Activated CD4-positive, alpha-beta T cell treated with anti-CD3 and anti-CD28 coated beads for 24 hours (primary cell): ENCODE measurements at regions not wholly inside any gene's neighbourhood (a gene's known extent, or its start where the extent isn't known, plus 50 kb on each side); places are given as distances from the start of the nearest gene placed in this dataset.

Experiments used
- DNase-seq, 2 donors: peaks; one replicate each; pipeline ENCODE4 v3.0.0-alpha.2; 2020; ENCODE audit warnings: low read depth in 2 of 2

DNA sequence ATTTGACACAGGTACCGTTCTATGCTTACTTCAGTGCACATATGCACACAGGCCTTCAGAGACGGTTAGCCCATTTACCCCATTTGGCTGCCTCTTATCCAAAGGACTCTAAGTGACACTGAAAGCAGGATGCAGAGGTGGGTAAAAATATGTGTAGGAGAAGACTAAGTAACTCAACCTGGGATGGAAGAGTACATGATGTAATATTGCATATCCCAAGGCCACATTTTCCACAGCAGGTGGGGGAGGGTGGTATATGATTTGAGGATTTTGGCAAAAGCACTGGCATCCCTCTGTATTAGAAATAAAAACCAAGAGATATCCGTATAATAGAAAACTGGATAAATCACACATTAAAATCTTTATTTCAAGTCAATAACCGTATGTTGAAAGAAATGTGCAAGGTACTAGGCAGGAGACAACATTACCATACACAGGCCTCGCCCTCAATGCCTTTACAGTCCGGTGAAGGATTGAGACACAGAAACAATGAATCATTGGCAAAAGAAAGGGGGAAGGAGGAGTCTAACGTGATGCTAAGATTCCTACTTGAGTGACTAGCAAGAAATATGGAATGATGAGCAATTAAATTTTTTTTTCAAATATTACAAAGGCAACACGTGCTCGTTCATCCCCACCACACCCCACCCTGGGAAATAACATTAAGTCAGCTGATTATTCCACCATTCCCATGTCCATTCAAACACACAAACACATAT, 161.0 kb upstream of the RASGEF1B start:
- no peak for DNase-seq

DNA sequence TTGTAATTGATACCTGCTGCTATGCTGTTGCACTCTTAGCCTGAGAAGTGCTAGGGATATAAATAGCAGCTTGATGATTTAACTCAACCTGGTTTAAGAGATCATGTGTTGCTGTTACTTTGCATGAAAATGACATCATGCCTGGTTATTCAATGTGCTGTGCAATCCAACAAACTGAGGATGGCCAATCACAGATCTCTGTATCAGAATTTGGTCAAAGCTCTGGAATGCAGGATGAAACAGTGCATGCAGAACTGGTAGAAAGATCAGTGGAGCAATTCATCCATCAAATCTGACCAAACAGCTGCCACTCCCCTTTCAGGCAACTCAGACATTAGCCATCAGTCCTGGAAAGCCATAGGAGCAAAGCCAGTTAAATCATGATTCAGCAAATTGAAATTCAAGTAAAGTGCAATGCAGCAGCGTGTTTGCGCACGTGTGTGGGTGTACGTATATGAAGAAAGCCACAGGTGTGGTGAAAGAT, 160.3 kb upstream of the RASGEF1B start:
- no peak for DNase-seq

DNA sequence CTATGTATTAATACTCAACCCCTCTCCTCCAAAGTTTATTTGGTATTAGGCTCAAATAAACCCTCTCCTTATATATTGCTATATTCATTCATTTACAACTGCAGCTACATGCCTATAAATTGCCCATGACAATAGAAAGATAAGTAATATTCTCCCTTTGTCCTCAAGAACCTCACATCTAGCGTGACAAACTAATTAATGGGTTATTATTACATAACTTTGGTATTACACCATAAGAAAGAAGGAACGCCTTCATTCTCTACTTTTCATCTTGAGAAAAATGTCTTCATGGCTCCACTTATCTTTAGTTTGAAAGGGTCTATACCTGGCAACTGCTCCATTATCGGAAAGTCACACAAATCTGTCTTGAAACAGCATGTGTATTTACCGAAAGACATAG, 157.7 kb upstream of the RASGEF1B start:
- DNase-seq = no peak

DNA sequence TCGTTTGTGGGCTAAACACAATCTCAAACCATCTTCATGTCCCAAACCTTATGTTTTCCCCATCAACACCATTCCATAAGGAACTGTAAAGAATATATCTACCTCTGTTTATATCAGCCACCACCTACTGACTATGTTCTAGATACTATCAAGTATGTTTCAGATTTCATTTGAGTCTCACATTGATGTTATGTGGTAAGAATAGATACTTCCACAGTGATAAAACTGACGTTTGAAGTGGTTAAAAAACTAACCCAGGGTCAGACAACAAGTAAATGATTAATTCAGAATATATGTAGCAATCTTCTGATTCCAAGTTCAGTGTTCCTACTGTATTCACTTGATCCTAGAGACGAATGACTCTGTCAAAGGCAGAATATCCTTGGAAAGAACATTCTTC, 156.8 kb upstream of the RASGEF1B start:
- DNase-seq = no peak

DNA sequence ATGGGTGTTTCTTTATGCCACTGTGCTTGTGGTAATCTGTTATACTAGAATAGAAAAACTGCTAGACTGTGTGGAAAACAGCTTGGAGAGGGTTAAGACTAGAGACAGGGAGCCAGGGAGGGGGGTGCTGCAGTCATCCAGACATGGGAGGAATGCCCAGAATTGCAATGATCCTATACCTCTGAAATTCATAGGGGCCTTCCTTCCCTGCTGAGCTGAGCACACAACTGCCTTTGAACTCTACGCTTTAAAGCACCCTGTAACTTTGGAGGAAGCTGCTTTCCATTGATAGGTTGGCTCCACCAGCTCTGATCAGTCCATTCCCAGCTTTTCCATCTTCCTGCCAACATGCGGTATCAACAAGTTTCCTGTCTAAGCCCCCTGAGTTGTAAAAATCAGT, 155.9 kb upstream of the RASGEF1B start:
- DNase-seq = no peak

DNA sequence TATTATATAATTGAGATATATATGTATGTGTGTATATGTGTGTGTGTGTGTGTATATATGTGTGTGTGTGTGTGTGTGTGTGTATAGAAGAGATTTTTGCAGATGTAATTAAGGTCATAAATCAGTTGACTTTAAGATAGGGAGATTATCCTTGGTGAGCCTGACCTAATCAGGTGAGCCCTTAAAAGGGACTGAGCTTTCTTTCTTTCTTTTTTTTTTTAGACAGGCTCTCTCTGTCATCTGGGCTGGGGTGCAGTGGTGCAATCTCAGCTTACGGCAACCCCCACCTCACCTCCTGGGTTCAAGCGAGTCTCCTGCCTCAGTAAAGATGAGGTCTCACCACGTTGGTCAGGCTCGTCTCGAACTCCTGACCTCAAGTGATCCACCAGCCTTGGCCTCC, 155.1 kb upstream of the RASGEF1B start:
- no peak for DNase-seq

DNA sequence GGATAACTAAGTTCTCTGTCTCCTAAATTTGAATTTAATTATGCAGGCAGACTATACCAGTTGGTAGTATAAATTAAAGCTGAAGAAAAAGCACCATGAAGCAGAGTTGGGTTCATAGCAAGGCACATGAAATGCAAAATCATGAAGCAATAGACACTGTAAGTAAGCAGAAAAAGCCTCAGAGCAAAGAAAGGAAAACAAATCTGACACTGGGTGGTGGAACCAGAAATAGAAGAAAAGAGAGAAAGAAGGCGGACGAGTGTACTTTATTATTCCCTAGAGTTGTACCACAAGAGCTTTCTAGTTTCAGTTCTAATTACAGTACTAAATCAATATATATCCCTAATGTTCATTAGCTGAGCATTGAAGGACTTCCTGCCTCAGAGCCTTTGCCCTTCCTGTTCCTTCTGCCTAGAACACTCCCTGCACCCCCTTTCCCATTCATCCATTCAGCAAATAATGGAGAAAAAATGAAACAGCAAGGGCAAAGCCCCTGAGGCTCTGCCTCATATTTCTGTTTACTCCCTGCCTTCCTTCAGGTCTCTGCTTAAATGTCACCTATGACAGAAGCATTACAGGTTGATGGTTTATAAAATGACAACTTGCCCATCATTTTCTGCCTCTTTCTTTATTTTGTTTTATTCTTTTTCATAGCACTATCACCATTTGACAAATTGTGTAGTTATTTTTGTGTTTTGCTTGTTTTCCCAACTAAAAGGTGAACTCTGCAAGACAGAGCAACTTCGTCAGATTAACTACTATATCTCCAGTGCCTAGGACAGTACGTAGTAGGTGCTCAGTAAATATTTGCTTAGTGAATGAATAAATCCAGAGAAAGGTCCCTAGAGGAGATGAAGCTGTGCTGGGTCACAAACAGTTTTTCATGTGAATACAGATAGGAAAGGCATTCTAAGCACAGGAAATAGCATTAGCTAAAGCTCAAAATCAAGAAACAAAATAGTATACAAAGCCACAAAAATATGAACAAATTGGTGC, 154.0 kb upstream of the RASGEF1B start:
- no peak for DNase-seq

DNA sequence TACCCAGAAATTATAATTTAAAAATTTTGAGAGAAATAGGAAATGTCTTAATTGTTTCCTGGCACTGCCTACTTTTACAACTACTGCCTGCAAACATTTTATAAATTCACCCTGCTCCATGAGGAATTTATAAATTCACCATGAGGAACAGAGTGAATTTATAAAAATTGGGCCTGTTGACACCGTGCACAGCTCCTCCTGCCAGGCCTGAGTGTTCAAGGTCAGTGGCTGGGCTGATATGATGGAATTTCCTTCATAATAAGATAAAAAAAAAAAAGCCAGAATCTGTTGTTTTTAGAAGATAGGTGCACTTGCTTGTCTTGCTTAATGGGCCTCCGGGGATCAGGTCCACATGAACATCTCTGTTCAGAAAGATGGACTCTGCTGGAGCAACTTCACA, 151.7 kb upstream of the RASGEF1B start:
- no peak for DNase-seq

DNA sequence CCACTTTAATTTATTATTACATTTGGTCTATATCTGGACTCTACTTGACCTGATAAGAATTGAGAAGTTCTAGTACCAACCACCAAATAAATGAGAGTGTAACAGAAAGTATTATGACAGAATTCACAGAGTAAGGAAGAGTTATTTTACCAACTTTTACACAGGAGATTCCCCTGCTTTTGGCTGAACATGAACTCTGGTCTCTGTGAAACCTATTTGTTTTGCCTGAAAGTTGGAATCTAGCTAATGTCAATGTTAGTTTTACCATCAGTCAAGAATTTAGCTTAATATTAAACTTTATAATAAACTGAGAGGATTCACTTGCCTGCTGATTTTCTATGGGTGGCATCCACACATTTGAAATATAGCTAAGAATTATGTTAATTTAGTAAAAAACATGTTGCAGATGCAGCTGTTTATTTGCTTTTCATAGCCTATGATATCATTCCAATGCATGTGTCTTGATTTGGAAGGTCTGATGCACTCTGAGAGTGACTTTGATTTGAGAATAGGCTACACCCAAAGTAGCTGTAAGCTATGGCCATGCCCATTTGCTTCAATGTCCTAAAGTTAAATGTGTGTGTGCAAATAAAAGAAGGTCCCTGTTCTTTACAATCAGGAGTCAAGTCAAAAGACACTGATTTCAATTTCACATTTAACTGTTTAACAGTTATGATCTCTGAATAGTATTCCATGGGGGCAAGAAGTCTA, 150.9 kb upstream of the RASGEF1B start:
- DNase-seq = no peak

DNA sequence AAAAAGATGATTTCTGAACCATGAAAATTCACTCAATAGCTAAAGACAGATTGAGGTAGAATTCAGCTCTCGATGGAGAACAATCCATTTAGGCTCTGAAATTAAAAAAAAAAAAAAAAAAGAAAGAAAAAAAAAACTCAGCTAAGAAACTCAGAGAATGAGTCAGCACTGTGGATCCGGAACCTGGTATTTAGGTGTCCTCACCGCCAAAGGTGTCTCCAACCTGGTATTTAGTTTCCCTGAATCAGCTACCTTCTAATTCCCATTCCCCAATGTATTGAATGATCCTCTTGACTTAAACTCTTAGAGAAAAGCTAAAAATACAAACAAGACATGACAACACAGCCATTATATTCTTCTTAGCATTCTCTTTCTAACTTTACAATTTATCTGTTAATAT, 150.3 kb upstream of the RASGEF1B start:
- no peak for DNase-seq

DNA sequence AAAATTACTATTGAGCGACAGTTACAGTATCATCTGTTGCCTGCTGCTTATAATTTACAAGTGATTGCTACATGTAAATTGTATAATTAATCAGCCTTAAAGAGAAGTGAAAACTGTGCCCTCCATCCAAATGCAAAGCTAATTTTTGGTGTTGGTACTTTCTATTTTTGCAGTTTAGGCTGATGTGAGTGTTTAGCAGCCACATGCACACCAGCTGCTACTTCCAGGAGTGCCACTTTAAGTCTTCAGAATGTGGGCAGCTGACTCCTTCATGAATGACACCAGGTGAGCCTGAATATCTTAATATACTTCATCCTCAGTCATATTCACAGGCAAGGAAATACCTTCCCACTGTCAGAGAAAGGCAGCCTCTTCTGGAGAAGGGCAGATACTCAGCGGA, 149.8 kb upstream of the RASGEF1B start:
- DNase-seq = no peak

DNA sequence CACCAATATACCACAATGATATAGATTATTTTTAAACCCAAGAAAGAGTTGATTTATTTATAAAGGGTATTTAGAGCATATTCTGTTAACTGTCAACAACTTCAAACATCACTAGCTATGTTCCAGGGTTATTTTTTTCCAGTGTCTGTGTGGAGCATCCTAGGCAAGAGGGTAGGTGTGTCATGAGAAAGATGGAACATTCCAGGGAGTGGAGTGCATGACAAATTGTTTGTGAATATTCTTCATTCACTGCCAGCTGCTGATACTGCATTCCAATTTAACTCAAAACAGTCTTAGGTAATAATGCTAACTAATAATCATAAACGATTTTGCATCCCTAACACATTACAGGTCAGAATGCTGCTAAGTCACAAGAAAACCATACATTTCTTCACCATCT, 148.7 kb upstream of the RASGEF1B start:
- DNase-seq = no peak

DNA sequence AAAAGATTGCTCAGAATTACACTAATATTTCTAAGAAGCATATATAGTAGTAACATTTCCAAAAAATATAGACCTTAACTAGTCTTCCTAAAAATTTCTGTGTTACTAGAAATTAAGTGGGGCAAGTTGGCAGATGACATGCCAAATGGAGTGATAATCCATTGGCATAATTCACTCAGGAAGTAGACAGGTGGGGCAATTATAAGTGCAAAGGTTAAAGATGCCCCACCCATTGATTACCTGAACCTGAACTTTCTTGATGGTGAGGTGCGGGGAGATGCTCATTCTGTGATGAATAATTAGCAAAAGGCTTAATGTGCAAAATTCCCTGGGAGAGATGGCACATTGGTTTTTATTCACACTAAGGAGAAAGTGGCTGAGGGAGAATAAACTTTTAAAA, 145.8 kb upstream of the RASGEF1B start:
- DNase-seq = no peak

DNA sequence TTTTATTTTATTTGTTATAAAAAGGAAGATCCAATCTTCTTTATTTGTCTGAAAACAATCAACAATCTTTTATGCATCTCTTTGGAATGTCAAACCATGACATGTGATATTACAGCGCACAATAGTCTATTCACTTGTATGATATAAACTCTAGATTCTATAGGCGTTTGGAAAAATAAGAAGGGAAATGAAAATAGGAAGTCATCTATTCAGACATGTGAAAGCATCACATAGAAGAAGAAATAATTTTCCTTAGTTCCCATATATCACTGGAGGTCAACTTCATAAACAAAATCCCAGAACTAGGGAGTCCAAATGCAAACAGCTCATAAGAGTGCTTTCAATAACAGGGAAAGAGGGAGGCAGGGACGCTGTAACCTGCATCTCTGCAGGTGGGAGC, 139.5 kb upstream of the RASGEF1B start:
- no peak for DNase-seq

DNA sequence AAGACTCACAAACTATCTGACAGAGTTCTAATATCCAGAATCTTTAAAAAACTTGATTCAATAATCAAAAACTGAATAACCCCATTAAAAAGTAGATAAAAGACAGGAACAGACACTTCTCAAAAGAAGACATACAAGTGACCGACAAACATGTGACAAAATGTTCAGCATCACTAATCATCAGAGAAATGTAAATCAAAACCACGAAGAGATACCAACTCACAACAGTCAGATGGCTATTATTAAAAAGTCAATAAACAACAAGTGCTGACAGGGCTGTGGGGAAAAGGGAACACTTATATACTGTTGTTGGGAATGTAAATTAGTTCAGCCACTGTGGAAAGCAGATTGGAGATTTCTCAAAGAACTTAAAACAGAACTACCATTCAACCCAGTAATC, 138.1 kb upstream of the RASGEF1B start:
- no peak for DNase-seq

DNA sequence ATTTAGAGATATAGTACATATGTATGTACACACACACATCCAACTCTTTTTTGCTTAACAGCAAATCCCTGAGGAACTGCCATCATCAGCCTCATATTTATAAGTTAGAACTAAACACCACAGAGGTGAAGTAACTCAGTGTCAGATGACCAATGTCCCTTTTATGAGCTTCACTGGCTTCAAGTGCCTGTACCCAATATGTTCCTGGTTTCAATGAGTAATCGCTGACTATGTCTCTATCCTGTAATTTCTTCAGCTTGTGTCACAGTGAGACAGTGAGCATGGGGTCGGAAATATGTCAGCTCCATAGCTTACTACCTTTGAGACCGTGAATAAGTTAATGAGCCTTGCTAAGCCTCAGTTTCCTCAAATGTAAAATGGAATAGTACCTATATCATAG, 136.2 kb upstream of the RASGEF1B start:
- DNase-seq = no peak

DNA sequence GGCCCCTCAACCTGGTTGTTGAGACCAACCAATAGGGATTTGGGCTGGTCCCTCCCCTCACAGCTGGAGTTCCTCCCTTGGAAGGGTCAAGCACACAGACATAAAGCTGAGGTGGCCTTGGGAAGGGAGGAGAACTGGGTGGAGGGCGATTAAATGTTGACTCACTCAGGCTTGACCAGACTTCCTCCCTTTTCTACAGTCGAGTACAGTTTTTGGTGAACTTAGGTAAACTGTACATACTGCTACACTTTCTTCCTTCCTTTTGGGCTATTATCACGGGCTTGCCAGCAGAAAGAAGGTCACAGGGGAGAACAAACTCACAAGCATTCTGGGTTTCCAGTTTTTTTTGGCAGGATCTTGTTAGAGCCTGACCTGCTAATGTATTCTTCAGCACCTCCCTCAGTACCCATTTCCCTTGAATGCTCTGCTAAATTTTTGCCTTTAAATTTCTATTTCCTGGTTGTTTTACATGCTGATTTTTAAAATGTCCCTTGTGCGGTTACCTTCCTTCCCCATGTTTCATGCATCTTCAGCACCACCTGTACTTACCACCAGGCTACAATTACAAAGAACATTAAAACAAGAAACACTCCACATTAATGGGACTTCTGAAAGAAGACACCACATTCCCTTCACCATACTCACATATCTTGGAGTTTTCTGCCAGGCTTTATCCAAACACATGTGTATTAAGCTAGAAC, 135.2 kb upstream of the RASGEF1B start:
- no peak for DNase-seq

DNA sequence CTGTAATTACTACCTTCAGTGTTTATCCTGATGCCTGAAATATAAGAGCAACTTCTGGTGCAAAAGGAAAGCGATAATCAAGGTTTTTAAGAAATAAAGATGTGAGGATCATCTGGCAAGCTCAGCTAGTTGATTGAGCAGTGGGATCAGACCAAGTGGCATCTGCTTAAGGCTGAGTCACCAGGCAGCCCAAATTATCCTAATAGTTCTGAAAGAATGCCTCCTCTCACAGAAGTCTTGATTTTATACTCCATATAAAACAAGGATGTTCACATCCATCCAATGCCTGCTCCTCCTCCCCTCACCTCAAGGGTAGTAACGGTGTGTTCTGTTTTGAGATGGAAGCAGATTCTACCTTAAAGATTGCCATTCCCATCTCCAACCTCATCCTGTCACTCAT, 134.5 kb upstream of the RASGEF1B start:
- DNase-seq = no peak

DNA sequence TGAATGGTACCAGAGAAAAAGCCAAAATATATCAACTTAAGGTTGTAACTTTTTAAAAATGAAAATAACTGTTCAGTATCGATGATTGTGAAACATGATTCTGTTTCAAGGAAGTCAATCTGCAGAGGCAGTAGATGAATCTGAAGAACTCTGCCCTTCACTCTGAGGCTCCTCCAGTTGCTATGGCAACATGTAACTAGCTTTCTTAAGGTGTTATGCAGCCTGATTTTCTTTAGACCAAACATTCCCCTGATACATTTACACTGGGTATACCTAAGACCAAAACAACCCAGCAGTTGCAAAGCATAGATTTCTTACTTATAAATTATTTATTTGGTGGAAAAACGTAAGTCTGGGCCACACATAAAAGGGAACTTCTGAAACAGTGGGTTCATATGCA, 133.6 kb upstream of the RASGEF1B start:
- no peak for DNase-seq

DNA sequence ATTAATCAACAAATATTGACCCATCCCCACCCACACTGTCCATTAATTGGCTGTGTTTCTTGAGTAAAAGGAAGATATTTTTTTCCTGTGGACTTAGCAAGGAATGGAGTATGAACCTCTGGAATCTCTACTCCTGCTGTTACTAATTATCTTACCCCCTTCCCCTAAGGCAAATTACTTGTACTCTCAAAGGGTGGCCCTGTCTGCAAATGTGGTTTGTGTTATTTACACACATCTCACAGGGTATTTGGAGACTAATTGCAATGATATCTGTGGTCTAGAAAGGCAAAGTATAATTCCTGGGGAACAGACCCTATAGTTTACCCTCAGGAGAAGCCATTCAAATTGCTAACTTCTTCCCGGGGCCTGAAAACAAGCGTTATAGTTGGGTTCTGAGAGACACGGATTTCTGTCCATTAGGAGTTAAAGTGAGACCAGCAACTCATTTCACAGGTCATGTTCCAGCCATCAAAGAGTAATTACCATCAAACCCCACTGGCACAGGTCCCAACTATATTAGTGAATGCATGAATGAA, 133.0 kb upstream of the RASGEF1B start:
- no peak for DNase-seq

DNA sequence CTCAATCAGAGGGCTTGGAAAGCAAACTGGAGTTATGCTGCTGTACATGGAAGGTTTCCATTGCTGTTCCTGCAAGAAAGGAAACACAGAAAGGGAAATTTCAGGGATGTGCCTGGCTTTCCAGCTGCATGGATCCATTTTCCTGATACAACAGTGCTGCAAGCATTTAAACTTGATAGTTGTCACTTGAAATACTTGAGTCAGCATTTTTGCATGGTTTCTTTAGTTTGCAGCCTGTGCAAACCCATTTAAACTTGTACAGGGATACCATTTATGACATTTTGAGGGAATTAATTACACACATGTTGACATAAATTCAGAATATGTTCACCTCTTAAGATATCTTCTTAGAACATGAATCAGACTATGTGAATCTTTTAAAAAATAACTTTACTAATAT, 131.1 kb upstream of the RASGEF1B start:
- no peak for DNase-seq

DNA sequence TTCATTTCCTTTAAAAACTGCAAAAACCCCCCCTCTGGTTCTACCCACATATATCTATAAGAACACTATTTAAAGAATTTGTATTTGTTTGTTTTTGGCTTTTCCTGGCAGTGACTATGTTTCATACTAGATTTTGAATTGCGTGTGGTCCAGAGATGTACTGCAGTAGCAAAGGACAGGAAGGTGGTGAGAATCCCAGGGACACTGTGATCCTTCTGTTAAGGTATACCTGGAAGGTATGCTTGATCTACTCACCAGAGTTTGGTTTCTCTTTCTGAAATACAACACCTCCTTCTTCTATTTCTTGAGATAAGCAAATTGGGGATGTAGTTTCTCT, 129.6 kb upstream of the RASGEF1B start:
- DNase-seq = no peak
